HFF-Myc (cell line): ENCODE measurements at regions not wholly inside any gene's neighbourhood (a gene's known extent, or its start where the extent isn't known, plus 50 kb on each side); places are given as distances from the start of the nearest gene placed in this dataset.
"Not testable (repeated sequence)": the region's sequence is repeated elsewhere in the genome, so short reads cannot be mapped to it uniquely, and the experiment has no call there.

Experiments used
- DNase-seq: peaks from one replicate; pipeline ENCODE4 v3.0.0-alpha.2; 2011; ENCODE audit warnings: low read depth; ENCODE audit errors: extremely low read depth
- H3K4me3 ChIP-seq: replicated peaks from 2 replicates; pipeline ENCODE4 v1.5.1; 2011; ENCODE audit warnings: low read depth, mild to moderate bottlenecking, control low read depth, low read length
- CTCF ChIP-seq: IDR thresholded peaks from 2 replicates; pipeline ENCODE4 v1.5.1; 2012; ENCODE audit warnings: mild to moderate bottlenecking, low read depth, low read length, control low read depth; ENCODE audit errors: missing control alignments

GRCh38 chr7:131934452-131934851 lies 378.0 kb upstream of the PODXL start:
- DNase-seq: no peak
- no peak overlapping the region for H3K4me3 ChIP-seq
- no peak for TF ChIP-seq CTCF

- TF ChIP-seq CTCF: no peak
- no peak overlapping the region for H3K4me3 ChIP-seq
- no peak for DNase-seq
Measured at GRCh38 chr7:131933751-131934289, 377.4 kb upstream of the PODXL start.

- not testable (repeated sequence) for DNase-seq
Measured at GRCh38 chr7:131933219-131933618, 376.8 kb upstream of the PODXL start.

GRCh38 chr7:131932271-131932670 lies 375.8 kb upstream of the PODXL start:
- H3K4me3 ChIP-seq: no peak overlapping the region
- TF ChIP-seq CTCF: no peak
- no peak for DNase-seq

More at GRCh38 chr7:131933219-131933618, 376.8 kb upstream of the PODXL start:
- H3K4me3 ChIP-seq: not testable (repeated sequence)

GRCh38 chr7:131931370-131931769 lies 374.9 kb upstream of the PODXL start:
- H3K4me3 ChIP-seq: no peak overlapping the region
- DNase-seq: no peak
- no peak for TF ChIP-seq CTCF

GRCh38 chr7:131929632-131930031 lies 373.2 kb upstream of the PODXL start:
- no peak overlapping the region for H3K4me3 ChIP-seq
- TF ChIP-seq CTCF: no peak

GRCh38 chr7:131927770-131928423 lies 371.5 kb upstream of the PODXL start:
- DNase-seq: no peak
- no peak overlapping the region for H3K4me3 ChIP-seq
- TF ChIP-seq CTCF: no peak

More at GRCh38 chr7:131929632-131930031, 373.2 kb upstream of the PODXL start:
- no peak for DNase-seq
